ENCODE measurements at regions not wholly inside any gene's neighbourhood (a gene's known extent, or its start where the extent isn't known, plus 50 kb on each side); places are given as distances from the start of the nearest gene placed in this dataset.

GRCh38 chr9:22308177-22308576 lies 138.4 kb upstream of the DMRTA1 start:
- H3K27me3 Mint-ChIP-seq (ENCODE audit: low read depth): no peaks in the 10 kb centered on the region
- no peaks in the 10 kb centered on the region for H3K4me1 Mint-ChIP-seq
- H3K27ac Mint-ChIP-seq: no peak overlapping the region
- no peak for TF ChIP-seq CTCF (IDR thresholded peaks at IDR 0.05; ENCODE audit: unreplicated experiment in 3 of 3)
- H3K36me3 Mint-ChIP-seq (ENCODE audit: low read depth): no peaks in the 10 kb centered on the region
- H3K4me3 Mint-ChIP-seq: no peak overlapping the region
- peaks cover 4% of the 10 kb centered on the region for H3K9me3 Mint-ChIP-seq

GRCh38 chr9:22316645-22317044 lies 130.0 kb upstream of the DMRTA1 start:
- H3K4me1 Mint-ChIP-seq: no peaks in the 10 kb centered on the region
- TF ChIP-seq CTCF (IDR thresholded peaks at IDR 0.05; ENCODE audit: unreplicated experiment in 3 of 3): no peak
- H3K9me3 Mint-ChIP-seq: peaks cover 7% of the 10 kb centered on the region
- H3K27ac Mint-ChIP-seq: no peak overlapping the region
- no peaks in the 10 kb centered on the region for H3K27me3 Mint-ChIP-seq (ENCODE audit: low read depth)
- no peak overlapping the region for H3K4me3 Mint-ChIP-seq
- no peaks in the 10 kb centered on the region for H3K36me3 Mint-ChIP-seq (ENCODE audit: low read depth)

GRCh38 chr9:22331533-22331932 lies 115.1 kb upstream of the DMRTA1 start:
- TF ChIP-seq CTCF (IDR thresholded peaks at IDR 0.05; ENCODE audit: unreplicated experiment in 3 of 3): no peak
- Mint-ChIP-seq H3K4me1 (no peaks in the 10 kb centered on the region), H3K4me3 (no peak overlapping the region), H3K27ac (no peak overlapping the region), H3K36me3 (ENCODE audit: low read depth) (no peaks in the 10 kb centered on the region), H3K27me3 (ENCODE audit: low read depth) (no peaks in the 10 kb centered on the region), H3K9me3 (no peaks in the 10 kb centered on the region)

- Mint-ChIP-seq H3K4me1 (no peaks in the 10 kb centered on the region), H3K4me3 (no peak overlapping the region), H3K27me3 (ENCODE audit: low read depth) (no peaks in the 10 kb centered on the region), H3K27ac (no peak overlapping the region), H3K9me3 (no peaks in the 10 kb centered on the region), H3K36me3 (ENCODE audit: low read depth) (no peaks in the 10 kb centered on the region)
- no peak for TF ChIP-seq CTCF (IDR thresholded peaks at IDR 0.05; ENCODE audit: unreplicated experiment in 3 of 3)
These were observed 114.4 kb upstream of the DMRTA1 start for GRCh38 chr9:22332202-22332601.

- no peaks in the 10 kb centered on the region for H3K4me1 Mint-ChIP-seq
These were observed 109.4 kb upstream of the DMRTA1 start for GRCh38 chr9:22337261-22337660.

More at GRCh38 chr9:22337261-22337660, 109.4 kb upstream of the DMRTA1 start:
- TF ChIP-seq CTCF (IDR thresholded peaks at IDR 0.05; ENCODE audit: unreplicated experiment in 3 of 3): no peak
- Mint-ChIP-seq H3K4me3 (no peak overlapping the region), H3K36me3 (ENCODE audit: low read depth) (no peaks in the 10 kb centered on the region), H3K9me3 (no peaks in the 10 kb centered on the region), H3K27ac (no peak overlapping the region), H3K27me3 (ENCODE audit: low read depth) (no peaks in the 10 kb centered on the region)

Data from nephron (organoid).